HG03378 (cell line): ENCODE measurements at regions not wholly inside any gene's neighbourhood (a gene's known extent, or its start where the extent isn't known, plus 50 kb on each side); places are given as distances from the start of the nearest gene placed in this dataset.
A peak's percentile ranks its signal among the peaks of the same experiment; 100 is the strongest.
"Not testable (repeated sequence)": the region's sequence is repeated elsewhere in the genome, so short reads cannot be mapped to it uniquely, and the experiment has no call there.

Experiments used
- ATAC-seq: cut with Tn5 transposase; IDR thresholded peaks from one replicate; pipeline ENCODE4 v1.9.1; 2021; ENCODE audit warnings: mild to moderate bottlenecking, moderate library complexity; ENCODE audit not compliant: unreplicated experiment

- ATAC-seq, result no peak
Measured at GRCh38 chr2:159880729-159881128, 82.7 kb upstream of the CD302 start.

DNA sequence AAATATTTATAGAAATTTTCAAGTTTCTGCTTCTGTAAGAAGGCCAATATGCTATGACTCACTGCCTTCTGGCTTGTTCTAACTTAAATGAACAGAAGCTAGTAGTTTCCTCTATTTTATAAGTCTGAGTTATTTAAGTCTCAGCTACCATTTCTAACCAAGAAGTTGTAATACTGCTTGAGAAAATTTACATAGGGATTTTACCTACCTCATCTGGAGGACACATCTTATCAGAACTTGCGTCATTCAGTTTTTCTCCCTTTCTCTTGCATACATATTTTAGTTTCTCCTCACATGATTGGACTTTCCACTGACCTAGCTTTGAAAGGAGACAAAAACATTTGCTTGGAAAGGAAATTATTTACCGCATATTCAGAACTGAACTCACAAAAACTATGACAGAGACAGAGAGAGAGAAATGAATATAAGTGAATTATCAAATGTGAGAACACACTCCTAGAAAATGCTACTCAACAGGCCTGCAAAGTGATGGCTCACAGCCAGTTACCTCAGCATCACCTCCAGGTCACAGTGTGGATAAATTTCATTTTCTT is 81.1 kb upstream of the CD302 start:
- ATAC-seq, result peak; percentile 92

DNA sequence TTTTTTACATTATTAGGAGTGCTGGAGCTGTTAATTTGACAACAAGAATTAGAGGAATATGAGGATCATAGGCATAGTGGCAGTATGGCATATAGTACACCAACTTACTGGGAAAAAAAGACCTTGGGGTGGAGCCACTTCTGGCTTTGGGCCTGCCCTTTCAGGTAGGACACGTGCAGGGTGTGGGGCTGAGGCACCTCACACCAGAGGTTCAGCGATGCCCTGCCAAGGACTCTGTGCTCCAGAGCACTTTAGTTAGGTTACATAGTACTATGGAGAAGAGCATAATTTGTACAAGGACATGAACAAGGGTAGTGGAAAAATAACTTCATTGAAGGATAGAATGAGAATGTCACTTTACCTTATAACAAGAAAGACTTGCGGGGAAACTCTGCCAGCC is 77.1 kb upstream of the CD302 start:
- no peak for ATAC-seq

DNA sequence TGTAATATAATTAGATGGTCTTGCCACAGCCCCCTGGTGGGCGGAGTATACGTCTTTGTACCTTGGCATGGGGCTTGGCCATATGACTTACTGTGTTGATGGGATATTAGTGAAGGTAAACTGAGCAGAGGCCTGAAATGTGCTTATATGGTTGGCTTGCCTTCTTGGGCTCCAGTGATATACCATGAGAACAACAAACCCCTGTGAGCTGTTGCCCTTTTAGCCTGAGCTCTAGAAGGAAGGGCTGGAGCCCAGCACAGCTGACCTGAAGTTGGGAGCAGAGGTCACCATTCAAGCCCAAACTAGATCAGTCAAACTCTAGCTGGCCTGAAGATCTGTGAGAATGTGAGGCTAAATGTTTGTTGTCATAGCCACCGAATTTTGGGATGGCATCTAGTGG is 75.2 kb upstream of the CD302 start:
- ATAC-seq, result no peak

- no peak for ATAC-seq
Measured at GRCh38 chr2:159872353-159872752, 74.3 kb upstream of the CD302 start.

- not testable (repeated sequence) for ATAC-seq
Measured at GRCh38 chr2:159868598-159869159, 70.7 kb upstream of the CD302 start.

DNA sequence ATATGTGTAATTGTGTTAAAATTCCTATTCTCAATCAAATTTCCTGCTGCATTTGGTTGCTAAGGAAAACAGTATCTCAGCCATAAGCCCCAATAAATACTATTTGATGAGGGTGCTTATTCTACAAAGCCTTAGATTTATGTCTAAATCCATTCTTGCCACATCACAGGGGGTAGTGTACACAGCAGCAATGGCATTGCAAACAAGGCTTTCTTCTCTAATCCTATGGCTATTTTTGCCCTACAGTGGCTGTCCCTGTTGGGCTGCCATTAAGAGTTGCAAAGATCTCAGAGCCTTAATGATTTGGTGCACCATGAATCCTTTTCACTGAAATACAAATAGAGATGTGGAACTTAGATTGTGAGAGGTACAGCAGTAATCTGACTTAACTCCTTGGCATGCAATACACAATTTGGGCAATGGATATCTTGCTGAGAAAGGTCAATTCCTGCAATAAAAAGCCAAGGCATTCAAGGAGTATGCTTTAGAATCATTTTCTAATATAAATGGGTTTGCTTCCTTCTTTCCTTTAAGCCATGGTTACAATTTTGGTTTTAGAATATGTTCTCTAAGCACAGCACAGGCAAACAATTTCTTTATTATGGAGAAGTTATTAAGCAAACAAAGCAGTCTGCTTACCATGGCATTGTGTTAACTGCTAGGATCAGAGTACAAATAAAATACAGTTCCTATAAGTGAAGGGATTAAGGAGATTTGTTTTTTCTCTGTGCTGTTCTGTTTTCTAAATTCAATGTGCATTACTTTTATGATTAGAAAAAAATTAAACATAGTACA is 69.8 kb upstream of the CD302 start:
- no peak for ATAC-seq

- ATAC-seq, result no peak
Measured at GRCh38 chr2:159863526-159864160, 65.6 kb upstream of the CD302 start.

DNA sequence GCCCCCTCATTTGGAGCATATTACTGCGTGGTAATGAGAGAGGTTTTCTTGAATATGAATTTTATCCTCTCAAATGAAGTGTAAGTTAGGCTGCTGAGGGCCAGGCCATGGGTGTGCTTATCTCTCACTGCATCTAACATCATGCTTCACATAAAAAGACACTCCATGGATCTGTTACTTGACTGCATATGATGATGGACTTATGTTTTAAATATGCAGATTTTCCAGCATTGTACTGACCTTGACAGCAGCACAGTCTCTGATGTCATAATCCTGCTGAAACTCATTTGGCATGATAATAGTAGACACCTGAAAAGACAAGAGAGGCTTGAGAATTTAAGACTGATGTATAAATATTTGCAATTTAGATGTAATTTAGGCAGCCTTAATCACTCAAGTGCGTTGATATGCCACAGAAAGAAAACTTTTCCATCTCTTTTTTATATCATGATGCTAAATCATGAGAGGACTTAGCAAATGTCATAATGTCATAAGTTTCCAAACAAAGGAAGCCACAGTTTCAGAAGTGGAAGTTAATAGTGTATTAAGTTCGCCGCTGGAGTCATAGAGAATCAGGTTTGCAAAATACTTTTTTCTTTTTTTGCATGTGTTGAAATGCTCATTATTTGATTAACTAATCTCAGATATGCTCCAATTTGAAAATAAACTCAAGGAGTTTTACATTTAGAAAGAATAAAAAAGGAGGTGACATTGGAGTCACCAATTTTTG is 62.7 kb upstream of the CD302 start:
- no peak for ATAC-seq

DNA sequence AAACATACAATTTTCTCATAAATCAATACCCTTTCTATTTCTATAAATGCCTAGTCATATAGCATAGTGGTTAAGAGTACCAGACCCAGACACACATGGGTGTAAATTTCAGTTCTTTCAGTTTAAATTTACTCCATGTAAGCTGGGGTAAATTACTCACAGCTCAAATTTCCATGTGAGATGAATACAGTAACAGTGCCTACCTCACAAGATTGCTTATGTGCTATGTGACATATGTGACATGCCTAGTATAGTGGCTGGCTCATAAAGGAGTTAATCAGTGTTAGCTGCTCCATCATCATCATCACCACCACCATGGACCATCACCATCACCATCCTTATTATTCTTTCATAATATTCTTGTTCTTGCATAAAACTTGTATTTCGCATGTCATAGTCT is 61.6 kb upstream of the CD302 start:
- ATAC-seq, result no peak

- ATAC-seq, result no peak
Measured at GRCh38 chr2:159856760-159857159, 58.8 kb upstream of the CD302 start.

GRCh38 chr2:159855557-159856061 is 57.6 kb upstream of the CD302 start:
- ATAC-seq, result no peak

DNA sequence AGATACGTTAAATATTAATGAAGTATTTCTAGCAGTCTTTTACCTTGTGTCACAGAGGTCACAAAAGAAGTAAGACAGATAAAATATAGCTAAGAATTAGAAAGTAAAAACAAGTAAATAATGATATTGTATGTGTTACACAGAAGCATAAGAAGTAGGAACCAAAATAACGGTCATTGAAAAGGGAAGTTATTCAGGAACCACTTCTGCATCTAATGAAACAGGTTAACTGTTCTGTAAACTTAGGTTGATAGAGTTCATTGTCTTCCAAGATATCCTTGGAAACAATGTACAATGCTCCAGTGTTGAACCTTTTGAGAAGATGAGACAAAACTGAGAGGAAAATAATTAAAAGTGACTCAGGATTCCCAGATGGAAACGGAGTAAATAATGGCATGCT is 57.1 kb upstream of the CD302 start:
- ATAC-seq, result no peak

DNA sequence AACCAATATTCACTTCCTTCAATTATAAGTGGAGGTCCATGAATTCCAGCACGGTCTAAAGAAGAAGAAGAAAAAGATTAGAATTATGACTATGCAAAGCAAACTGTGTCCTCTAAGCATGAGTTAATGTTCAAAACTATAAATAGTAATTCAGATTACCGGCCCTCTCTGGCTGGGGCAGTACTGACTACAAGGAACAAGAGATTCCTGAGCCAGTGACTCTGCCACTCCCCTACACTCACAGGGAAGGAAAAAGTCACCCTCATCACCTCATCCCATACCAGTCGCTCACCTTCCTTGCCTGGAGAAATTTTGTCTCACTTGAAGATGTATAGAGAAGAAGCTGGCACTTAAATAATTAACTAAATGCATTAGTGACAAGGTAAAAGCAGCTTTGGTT is 56.5 kb upstream of the CD302 start:
- ATAC-seq, result no peak

- no peak for ATAC-seq
Measured at GRCh38 chr2:159853101-159853500, 55.1 kb upstream of the CD302 start.

DNA sequence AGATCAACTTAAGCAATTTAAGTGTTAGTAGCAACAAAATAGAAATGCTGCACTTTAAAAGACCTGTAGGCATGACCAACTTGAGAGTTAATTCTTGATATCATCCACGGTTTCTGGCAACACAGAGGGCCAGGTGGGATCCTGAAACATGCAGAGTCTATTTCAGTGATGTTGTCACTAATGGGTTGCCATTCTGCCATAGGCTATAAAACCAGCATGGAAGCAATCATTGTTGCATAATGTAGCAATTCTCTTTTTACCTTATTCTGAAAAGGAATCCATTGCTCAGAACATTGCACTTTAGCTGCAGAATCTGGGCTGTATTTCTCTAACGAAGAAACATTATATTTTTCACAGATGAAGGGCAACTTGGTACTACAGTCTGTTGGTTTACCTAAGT is 53.9 kb upstream of the CD302 start:
- ATAC-seq, result no peak

GRCh38 chr2:159850789-159851188 is 52.8 kb upstream of the CD302 start:
- ATAC-seq, result no peak

- no peak for ATAC-seq
Measured at GRCh38 chr2:159849160-159849813, 51.3 kb upstream of the CD302 start.
